PC-3 (cell line): ENCODE measurements at regions not wholly inside any gene's neighbourhood (a gene's known extent, or its start where the extent isn't known, plus 50 kb on each side); places are given as distances from the start of the nearest gene placed in this dataset.

Experiments
- ATAC-seq: fragments of 200-7000 bp; cut with Tn5 transposase; 2 replicates; pipeline ENCODE4 v1.9.1; 2020; ENCODE audit warnings: mild to moderate bottlenecking, moderate library complexity
- BruUV-seq: library from RNA; stranded (reverse); fragments of 400-500 nt; replicated peaks from 2 replicates; lab custom pipeline; 2021; lab: Mats Ljungman, UMichigan
- CTCF ChIA-PET: fragments of 300-600 bp; sonication (Branson Sonifier 250); formaldehyde crosslinking; loops from one replicate; lab custom pipeline; 2022; ENCODE audit warnings: antibody characterized with exemption; lab: Charles Lee
- POLR2A ChIA-PET: fragments of 300-600 bp; sonication (Branson Sonifier 250); formaldehyde crosslinking; loops from one replicate; lab custom pipeline; 2022; ENCODE audit warnings: antibody characterized with exemption; ENCODE audit not compliant: unreplicated experiment; lab: Charles Lee
- DNase-seq: peaks from one replicate; pipeline ENCODE4 v3.0.0-alpha.2; 2015
- H2AFZ ChIP-seq: fragments of 300-600 bp; sonication (generic); 2 replicates; pipeline ENCODE4 v1.6.0; 2016; ENCODE audit warnings: antibody characterized with exemption, low read length
- H3F3A ChIP-seq: fragments of 300-600 bp; sonication (generic); one replicate; pipeline ENCODE4 v1.6.0; 2017; ENCODE audit warnings: antibody characterized with exemption, low read length, control low read depth, mild to moderate bottlenecking; ENCODE audit not compliant: unreplicated experiment
- H3K27ac ChIP-seq: fragments of 300-600 bp; sonication (generic); 2 replicates; pipeline ENCODE4 v1.5.1; 2016; ENCODE audit warnings: mild to moderate bottlenecking, low read length
- H3K27me3 ChIP-seq: fragments of 300-600 bp; sonication (generic); 2 replicates; pipeline ENCODE4 v1.6.1; 2016; ENCODE audit warnings: low read length, mixed read lengths
- H3K36me3 ChIP-seq: fragments of 300-600 bp; sonication (generic); 2 replicates; pipeline ENCODE4 v1.6.1; 2016; ENCODE audit warnings: low read depth, mixed run types, low read length, mixed read lengths
- H3K4me1 ChIP-seq: fragments of 300-600 bp; sonication (generic); 2 replicates; pipeline ENCODE4 v1.5.1; 2016; ENCODE audit warnings: low read length; ENCODE audit not compliant: insufficient read depth
- H3K4me2 ChIP-seq: fragments of 300-600 bp; sonication (generic); 2 replicates; pipeline ENCODE4 v1.6.0; 2016; ENCODE audit warnings: low read length
- H3K4me3 ChIP-seq: fragments of 300-600 bp; sonication (generic); 2 replicates; pipeline ENCODE4 v1.5.1; 2016; ENCODE audit warnings: mild to moderate bottlenecking, low read length, mixed read lengths
- H3K79me2 ChIP-seq: fragments of 300-600 bp; sonication (generic); 2 replicates; pipeline ENCODE4 v1.6.1; 2017; ENCODE audit warnings: low read length, mixed read lengths
- H3K9ac ChIP-seq: fragments of 300-600 bp; sonication (generic); 2 replicates; pipeline ENCODE4 v1.6.0; 2016; ENCODE audit warnings: mild to moderate bottlenecking, low read length
- H3K9me2 ChIP-seq: fragments of 300-600 bp; sonication (generic); replicated peaks from 2 replicates; pipeline ENCODE4 v1.6.1; 2016; ENCODE audit warnings: mixed run types, low read length, mixed read lengths
- H3K9me3 ChIP-seq: fragments of 300-600 bp; sonication (generic); 2 replicates; pipeline ENCODE4 v1.6.1; 2016; ENCODE audit warnings: low read length, mixed read lengths
- H4K20me1 ChIP-seq: fragments of 300-600 bp; sonication (generic); 2 replicates; pipeline ENCODE4 v1.6.1; 2016; ENCODE audit warnings: low read length, mixed read lengths
- CTCF ChIP-seq: fragments of 300-600 bp; sonication (generic); conservative IDR thresholded peaks from 2 replicates; pipeline ENCODE4 v1.5.1; 2017; ENCODE audit warnings: antibody characterized with exemption, low read depth, mild to moderate bottlenecking, low read length
- EZH2 ChIP-seq: fragments of 300-600 bp; sonication (generic); IDR thresholded peaks from one replicate; pipeline ENCODE4 v1.6.1; 2017; ENCODE audit warnings: antibody characterized with exemption, mild to moderate bottlenecking, low read length; ENCODE audit not compliant: unreplicated experiment
- EZH2phosphoT487 ChIP-seq: fragments of 300-600 bp; sonication (generic); IDR thresholded peaks from 2 replicates; pipeline ENCODE4 v1.6.1; 2018; ENCODE audit warnings: mild to moderate bottlenecking, antibody characterized with exemption, low read length, borderline replicate concordance
- intact Hi-C: fragments of 100-400 bp; cut with micrococcal nuclease; formaldehyde crosslinking; loops from 2 replicates; pipeline ENCODE4 v1.9.0; 2023

GRCh38 chr6:14912706-14913105 is 333.2 kb upstream of the JARID2 start:
- no peaks in the 10 kb centered on the region for H3K9me3 ChIP-seq
- no peaks in the 10 kb centered on the region for H3K36me3 ChIP-seq
- no TSS peak for BruUV-seq
- intact Hi-C loops = no loop called here
- peaks cover 11% of the 10 kb centered on the region; the same call in 1 of the 2 replicates for H3K4me1 ChIP-seq
- no peaks in the 10 kb centered on the region for H4K20me1 ChIP-seq
- ChIA-PET POLR2A (no interaction called here), CTCF (no interaction called here)
- no peak overlapping the region for H3K4me3 ChIP-seq
- no peak for TF ChIP-seq CTCF
- TF ChIP-seq EZH2 = no peak
- TF ChIP-seq EZH2phosphoT487 = no peak
- DNase-seq (no peak), ATAC-seq (no peak)
- H3K4me2 ChIP-seq = no peak overlapping the region
- no peak overlapping the region for H2AFZ ChIP-seq
- no peak overlapping the region for H3K27ac ChIP-seq
- no peaks in the 10 kb centered on the region for H3K9me2 ChIP-seq
- H3K27me3 ChIP-seq = no peaks in the 10 kb centered on the region
- H3K9ac ChIP-seq = no peak overlapping the region
- no peaks in the 10 kb centered on the region for H3F3A ChIP-seq
- H3K79me2 ChIP-seq = no peaks in the 10 kb centered on the region

GRCh38 chr6:14913931-14914330 is 331.9 kb upstream of the JARID2 start:
- ChIA-PET CTCF (no interaction called here), POLR2A (no interaction called here)
- H3K9me2 ChIP-seq = no peaks in the 10 kb centered on the region
- no peak overlapping the region for H3K4me2 ChIP-seq
- H3F3A ChIP-seq = no peaks in the 10 kb centered on the region
- no peak overlapping the region for H2AFZ ChIP-seq
- intact Hi-C loops = no loop called here
- no peaks in the 10 kb centered on the region for H3K36me3 ChIP-seq
- no peak overlapping the region for H3K9ac ChIP-seq
- no peak for TF ChIP-seq EZH2
- TF ChIP-seq CTCF = no peak
- TF ChIP-seq EZH2phosphoT487 = no peak
- no peak for DNase-seq
- no peak for ATAC-seq
- H3K27ac ChIP-seq = no peak overlapping the region
- no peaks in the 10 kb centered on the region for H3K9me3 ChIP-seq
- no TSS peak for BruUV-seq
- no peak overlapping the region for H3K4me3 ChIP-seq
- H3K4me1 ChIP-seq = peaks cover 11% of the 10 kb centered on the region; the same call in 1 of the 2 replicates
- no peaks in the 10 kb centered on the region for H4K20me1 ChIP-seq
- no peaks in the 10 kb centered on the region for H3K79me2 ChIP-seq
- no peaks in the 10 kb centered on the region for H3K27me3 ChIP-seq

GRCh38 chr6:14915888-14916832 is 329.7 kb upstream of the JARID2 start:
- Histone ChIP-seq H3K4me3 (no peak overlapping the region), H3K9me3 (no peaks in the 10 kb centered on the region), H3K9ac (no peak overlapping the region), H3F3A (no peaks in the 10 kb centered on the region), H4K20me1 (no peaks in the 10 kb centered on the region), H3K79me2 (no peaks in the 10 kb centered on the region), H2AFZ (no peak overlapping the region), H3K27ac (no peak overlapping the region), H3K4me2 (no peak overlapping the region), H3K27me3 (no peaks in the 10 kb centered on the region), H3K9me2 (no peaks in the 10 kb centered on the region), H3K4me1 (peaks cover 11% of the 10 kb centered on the region; the same call in 1 of the 2 replicates), H3K36me3 (no peaks in the 10 kb centered on the region)
- POLR2A ChIA-PET = interaction anchor here (0.7 kb wide), 1 partner anchor 15 kb away, joined by 4 read pairs; no protein-coding TSS in a partner anchor
- no TSS peak for BruUV-seq
- intact Hi-C loops = no loop called here
- ATAC-seq = no peak
- DNase-seq = no peak
- TF ChIP-seq CTCF (no peak), EZH2 (no peak), EZH2phosphoT487 (no peak)
- CTCF ChIA-PET = interaction anchor here (0.6 kb wide), 1 partner anchor 588 kb away, joined by 3 read pairs; no protein-coding TSS in a partner anchor
